RWPE1 (cell line): ENCODE measurements at regions not wholly inside any gene's neighbourhood (a gene's known extent, or its start where the extent isn't known, plus 50 kb on each side); places are given as distances from the start of the nearest gene placed in this dataset.

Experiments used
- CTCF ChIA-PET: fragments of 350-600 bp; sonication (Branson Sonifier 250); formaldehyde crosslinking; extraction: SDS; loops from one replicate; lab custom pipeline; 2021; lab: Yijun Ruan, JAX
- POLR2A ChIA-PET: fragments of 400-600 bp; formaldehyde crosslinking; extraction: SDS; loops from one replicate; lab custom pipeline; 2020; ENCODE audit warnings: antibody characterized with exemption; ENCODE audit not compliant: low non-redundant PET; lab: Yijun Ruan, JAX
- DNase-seq: peaks from one replicate; pipeline ENCODE4 v3.0.0; 2012; ENCODE audit warnings: low spot score
- H3K27ac ChIP-seq: fragments of 450-650 bp; 2 replicates; pipeline ENCODE4 v1.5.1; 2017
- TF ChIP-seq, protein P1 (sequence below): fragments of 450-650 bp; conservative IDR thresholded peaks from 2 replicates; pipeline ENCODE4 v1.5.1; 2017; ENCODE audit warnings: low read depth, mild to moderate bottlenecking

DNA sequence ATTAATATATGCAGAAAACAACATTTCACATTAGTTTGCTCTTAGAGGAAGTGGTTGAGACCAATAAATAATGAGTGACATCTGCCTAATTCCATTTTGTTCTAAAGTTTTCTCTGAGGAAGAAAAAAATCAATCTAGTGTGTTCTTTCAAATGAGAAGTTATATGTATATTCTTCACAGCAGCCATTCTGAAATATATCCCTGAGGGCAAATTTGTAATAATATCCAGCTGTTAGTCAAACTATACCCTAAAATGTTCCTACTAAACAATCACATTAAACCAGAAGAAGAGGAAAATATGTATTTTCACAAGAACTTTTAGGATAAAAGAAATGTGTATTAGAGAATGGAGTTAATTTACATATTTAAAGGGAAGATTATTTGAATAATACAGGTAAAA, 375.1 kb upstream of the CDH19 start:
- no peak for DNase-seq
- no peak overlapping the region for H3K27ac ChIP-seq
- TF ChIP-seq, protein P1, sequence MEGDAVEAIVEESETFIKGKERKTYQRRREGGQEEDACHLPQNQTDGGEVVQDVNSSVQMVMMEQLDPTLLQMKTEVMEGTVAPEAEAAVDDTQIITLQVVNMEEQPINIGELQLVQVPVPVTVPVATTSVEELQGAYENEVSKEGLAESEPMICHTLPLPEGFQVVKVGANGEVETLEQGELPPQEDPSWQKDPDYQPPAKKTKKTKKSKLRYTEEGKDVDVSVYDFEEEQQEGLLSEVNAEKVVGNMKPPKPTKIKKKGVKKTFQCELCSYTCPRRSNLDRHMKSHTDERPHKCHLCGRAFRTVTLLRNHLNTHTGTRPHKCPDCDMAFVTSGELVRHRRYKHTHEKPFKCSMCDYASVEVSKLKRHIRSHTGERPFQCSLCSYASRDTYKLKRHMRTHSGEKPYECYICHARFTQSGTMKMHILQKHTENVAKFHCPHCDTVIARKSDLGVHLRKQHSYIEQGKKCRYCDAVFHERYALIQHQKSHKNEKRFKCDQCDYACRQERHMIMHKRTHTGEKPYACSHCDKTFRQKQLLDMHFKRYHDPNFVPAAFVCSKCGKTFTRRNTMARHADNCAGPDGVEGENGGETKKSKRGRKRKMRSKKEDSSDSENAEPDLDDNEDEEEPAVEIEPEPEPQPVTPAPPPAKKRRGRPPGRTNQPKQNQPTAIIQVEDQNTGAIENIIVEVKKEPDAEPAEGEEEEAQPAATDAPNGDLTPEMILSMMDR, result no peak
- ChIA-PET POLR2A (no interaction called here), CTCF (no interaction called here)

DNA sequence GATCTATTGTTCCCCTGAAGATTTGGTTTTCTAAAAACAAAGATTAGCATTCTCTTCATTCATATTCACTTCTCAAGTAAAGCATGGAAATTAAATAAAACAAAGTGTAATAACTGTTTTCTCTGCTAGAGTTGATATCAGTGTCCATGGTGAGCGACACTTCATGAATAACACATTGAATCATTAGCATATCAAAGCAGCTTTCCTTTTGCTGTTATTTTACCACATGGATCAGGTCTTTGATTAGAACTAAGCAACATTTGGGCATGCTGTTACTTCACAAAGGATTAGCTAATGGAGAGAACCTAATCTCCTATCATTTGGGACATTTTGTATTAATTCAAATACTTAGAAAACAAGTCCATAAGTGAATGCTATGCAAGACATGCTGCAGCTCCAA, 368.8 kb upstream of the CDH19 start:
- POLR2A ChIA-PET, result no interaction called here
- CTCF ChIA-PET, result no interaction called here
- no peak overlapping the region for H3K27ac ChIP-seq
- no peak for DNase-seq
- TF ChIP-seq, protein P1, result no peak

DNA sequence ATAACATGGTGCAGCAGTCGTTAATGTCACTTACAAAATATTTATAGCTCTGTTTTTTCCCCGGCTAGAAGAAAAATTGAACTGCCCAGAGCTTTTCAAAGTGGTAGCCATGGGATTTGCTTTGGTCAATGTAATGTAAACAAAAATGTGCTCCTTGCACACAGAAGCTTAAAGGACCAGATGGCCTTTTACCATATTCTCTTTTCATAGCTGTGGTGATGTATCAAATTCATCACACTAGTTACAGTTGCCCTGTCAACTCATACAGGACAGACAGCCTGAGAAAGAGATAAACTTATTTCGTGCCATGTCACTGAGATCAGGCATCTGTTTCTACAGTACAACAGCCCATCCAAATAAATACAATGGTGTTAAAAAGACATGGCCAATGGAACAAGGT, 368.1 kb upstream of the CDH19 start:
- DNase-seq, result no peak
- POLR2A ChIA-PET, result no interaction called here
- TF ChIP-seq, protein P1, result no peak
- CTCF ChIA-PET, result no interaction called here
- no peak overlapping the region for H3K27ac ChIP-seq

DNA sequence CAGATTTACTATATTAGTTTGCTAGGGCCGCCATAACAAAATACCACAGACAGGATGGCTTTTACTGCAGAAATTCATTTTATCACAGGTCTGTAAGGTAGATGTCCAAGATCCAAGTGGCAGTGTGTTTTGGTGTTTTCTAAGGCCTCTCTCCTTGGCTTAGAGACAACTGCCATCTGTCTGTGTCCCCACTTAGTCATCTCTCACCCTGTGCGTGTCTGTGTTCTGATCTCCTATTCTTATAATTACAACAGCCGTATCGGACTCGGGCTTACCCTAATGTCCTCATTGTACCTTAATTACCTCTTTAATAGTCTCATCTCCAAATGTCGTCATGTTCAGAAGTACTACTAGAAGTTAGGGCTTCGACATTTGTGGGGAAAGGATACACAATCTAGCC, 362.3 kb upstream of the CDH19 start:
- no peak for DNase-seq
- ChIA-PET CTCF (no interaction called here), POLR2A (no interaction called here)
- no peak overlapping the region for H3K27ac ChIP-seq
- TF ChIP-seq, protein P1, result no peak

DNA sequence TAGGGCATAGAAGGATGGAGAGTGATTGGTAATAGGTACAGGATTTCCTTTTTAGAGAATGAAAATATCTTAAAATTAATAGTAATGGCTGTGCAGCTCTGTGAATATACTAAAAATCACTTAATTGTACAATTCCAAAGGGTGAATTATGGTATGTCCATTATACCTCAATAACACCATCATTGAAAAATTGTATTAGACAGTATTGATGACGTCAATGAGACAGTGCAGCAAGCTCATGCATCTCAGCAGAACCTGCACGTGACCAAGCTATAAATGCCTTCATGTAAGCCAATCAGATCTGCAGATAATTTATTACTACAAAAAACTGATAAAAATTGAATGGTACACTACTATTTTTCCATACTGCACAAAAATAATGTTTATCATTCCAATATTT, 354.4 kb upstream of the CDH19 start:
- POLR2A ChIA-PET, result no interaction called here
- TF ChIP-seq, protein P1, result no peak
- H3K27ac ChIP-seq, result no peak overlapping the region
- CTCF ChIA-PET, result no interaction called here
- DNase-seq, result no peak

DNA sequence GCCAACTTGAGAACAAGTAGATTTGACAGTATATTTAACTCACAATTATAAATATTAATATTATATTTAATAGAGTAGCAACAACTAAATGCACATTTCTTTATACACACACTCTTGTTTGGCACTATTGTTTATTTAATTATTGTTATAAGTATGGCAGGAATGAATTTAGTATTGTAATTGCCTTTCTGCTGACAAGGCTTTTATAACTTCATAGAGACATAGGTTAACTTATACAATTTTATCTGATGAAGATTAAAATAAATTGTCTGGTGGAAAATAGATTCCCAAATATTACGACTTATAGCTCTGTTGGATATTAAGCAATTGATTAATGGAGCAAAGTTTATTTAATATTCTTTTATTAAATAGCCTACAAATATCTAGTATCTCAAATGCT, 347.9 kb upstream of the CDH19 start:
- DNase-seq, result no peak
- ChIA-PET CTCF (no interaction called here), POLR2A (no interaction called here)
- no peak overlapping the region for H3K27ac ChIP-seq
- TF ChIP-seq, protein P1, result no peak

DNA sequence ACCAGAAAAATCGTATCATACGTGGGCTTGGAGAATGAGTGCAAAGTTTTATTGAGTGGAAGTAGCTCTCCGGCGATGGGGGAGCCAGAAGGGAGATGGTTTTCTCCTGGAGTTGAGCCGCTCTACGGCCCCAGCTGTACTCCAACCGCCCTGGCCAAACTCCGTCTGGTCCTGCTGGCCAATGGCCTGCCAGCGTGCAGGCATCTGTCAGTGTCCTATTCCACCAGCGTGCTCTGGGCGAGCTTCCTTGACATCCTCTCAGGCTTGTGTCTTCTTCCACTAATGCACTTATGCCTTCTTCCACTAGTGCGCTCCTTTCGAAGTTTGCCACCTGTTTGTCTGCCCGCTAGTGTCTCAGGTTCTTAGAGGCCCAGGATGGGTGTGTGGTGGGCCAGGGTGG, 345.5 kb upstream of the CDH19 start:
- DNase-seq, result no peak
- CTCF ChIA-PET, result no interaction called here
- TF ChIP-seq, protein P1, result no peak
- H3K27ac ChIP-seq, result no peak overlapping the region
- POLR2A ChIA-PET, result no interaction called here
